ENCODE measurements at regions not wholly inside any gene's neighbourhood (a gene's known extent, or its start where the extent isn't known, plus 50 kb on each side); places are given as distances from the start of the nearest gene placed in this dataset.

GRCh38 chr3:106566277-106566676 lies 697.5 kb upstream of the CBLB start:
- TF ChIP-seq CTCF (conservative IDR thresholded peaks at IDR 0.05; ENCODE audit: low read depth in 2 of 2) (peak; percentile 38 to 51; a peak in 3 of 4 replicates), EZH2 (IDR thresholded peaks at IDR 0.05; ENCODE audit: low read depth, unreplicated experiment) (no peak)

Measured in GM23338 (cell line).